Muscle of leg (tissue), 3 donors: ENCODE measurements at regions not wholly inside any gene's neighbourhood (a gene's known extent, or its start where the extent isn't known, plus 50 kb on each side); places are given as distances from the start of the nearest gene placed in this dataset.

ENCODE experiments used
- DNase-seq: peaks from one replicate; pipeline ENCODE4 v3.0.0; 2013
- H3K27ac ChIP-seq: one replicate; pipeline ENCODE4 v1.5.1; 2013; ENCODE audit warnings: mild to moderate bottlenecking, low read length, control low read depth
- H3K27me3 ChIP-seq: one replicate; pipeline ENCODE4 v1.6.1; 2013; ENCODE audit warnings: low read length; ENCODE audit not compliant: control insufficient read depth, insufficient read depth
- H3K36me3 ChIP-seq: one replicate; pipeline ENCODE4 v1.6.1; 2013; ENCODE audit warnings: low read length; ENCODE audit not compliant: control insufficient read depth, insufficient read depth
- H3K4me1 ChIP-seq: one replicate; pipeline ENCODE4 v1.6.1; 2013; ENCODE audit warnings: low read length; ENCODE audit not compliant: control insufficient read depth, insufficient read depth
- H3K4me3 ChIP-seq: one replicate; pipeline ENCODE4 v1.5.1; 2013; ENCODE audit warnings: low read length, control low read depth
- H3K9me3 ChIP-seq: replicated peaks from 2 replicates; pipeline ENCODE4 v1.6.1; 2013; ENCODE audit warnings: low read depth, low read length; ENCODE audit not compliant: control insufficient read depth
- WGBS: methylation state at CpG from one replicate; pipeline ENCODE4 v1.1.5; 2013; ENCODE audit warnings: missing lambda C conversion rate; ENCODE audit not compliant: insufficient coverage; 5-methylcytosine and 5-hydroxymethylcytosine counted together

DNA sequence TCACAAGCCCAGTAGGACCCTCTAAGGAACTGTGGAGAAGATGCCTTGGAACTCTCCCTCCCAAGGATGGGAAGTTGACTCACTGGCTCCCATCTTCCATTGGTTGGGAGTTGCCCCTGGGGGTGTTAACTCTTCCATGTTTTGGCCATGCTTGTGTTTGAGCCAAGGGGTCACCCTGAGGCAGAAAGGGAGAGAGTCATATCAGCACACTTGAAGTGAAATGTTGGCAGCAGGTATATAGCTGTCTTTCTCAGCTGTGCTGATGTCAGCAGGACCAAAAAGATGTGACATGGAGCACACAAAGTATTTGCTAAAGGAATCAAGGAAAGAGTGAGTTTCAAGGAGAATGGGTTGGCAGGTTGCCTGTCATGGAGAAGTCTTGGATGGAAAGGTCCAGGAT lies 359.4 kb downstream of the RPS24 start:
- Histone ChIP-seq H3K9me3 (no peaks in the 10 kb centered on the region), H3K36me3 (no peaks in the 10 kb centered on the region), H3K4me3 (no peak overlapping the region), H3K27ac (no peak overlapping the region), H3K4me1 (peaks cover 4% of the 10 kb centered on the region), H3K27me3 (peaks cover 5% of the 10 kb centered on the region)
- no peak for DNase-seq

DNA sequence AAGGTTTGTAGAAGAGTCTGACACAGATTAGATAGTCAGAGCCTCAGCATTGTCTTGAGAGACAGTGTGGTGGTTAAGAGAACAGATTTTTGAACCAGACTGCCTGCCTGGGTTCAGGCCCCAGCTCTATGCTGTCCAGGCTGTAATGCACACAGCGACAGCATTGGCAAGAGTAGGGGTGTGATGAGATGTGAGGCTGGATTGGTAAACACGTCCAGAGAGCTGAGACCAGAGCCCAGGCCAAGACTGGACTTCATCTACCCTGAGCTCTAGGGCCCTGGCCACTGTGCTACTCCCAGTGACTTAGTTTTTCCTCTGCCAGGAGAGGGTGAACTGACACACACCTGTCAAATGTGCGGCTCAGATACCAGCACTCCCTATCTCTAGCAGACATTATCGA lies 360.4 kb downstream of the RPS24 start:
- Histone ChIP-seq H3K27me3 (peaks cover 3% of the 10 kb centered on the region), H3K4me3 (no peak overlapping the region), H3K36me3 (no peaks in the 10 kb centered on the region), H3K4me1 (peaks cover 4% of the 10 kb centered on the region), H3K9me3 (no peaks in the 10 kb centered on the region), H3K27ac (no peak overlapping the region)
- 76% methylated on average over 4 of the region's 4 CpGs for WGBS
- no peak for DNase-seq

DNA sequence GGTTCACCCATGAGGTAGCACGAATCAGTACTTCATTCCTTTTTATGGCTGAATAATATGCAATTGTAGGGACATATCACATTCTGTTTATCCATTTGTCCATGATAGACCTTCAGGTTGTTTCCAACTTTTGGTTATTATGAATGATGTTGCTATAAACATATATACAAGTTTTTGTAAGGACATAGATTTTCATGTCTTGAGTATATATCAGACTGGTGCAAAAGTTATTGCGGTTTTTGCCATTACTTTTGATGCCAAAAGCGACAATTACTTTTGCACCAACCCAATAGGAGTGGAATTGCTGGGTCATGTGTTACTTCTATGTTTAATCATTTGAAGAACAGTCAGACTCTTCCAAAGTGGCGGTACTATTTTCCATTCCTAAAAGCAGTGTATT lies 361.5 kb downstream of the RPS24 start:
- no CpG with 5 or more reads among the region's 4 CpGs for WGBS
- no peaks in the 10 kb centered on the region for H3K36me3 ChIP-seq
- H3K4me1 ChIP-seq = peaks cover 4% of the 10 kb centered on the region
- H3K27me3 ChIP-seq = peaks cover 6% of the 10 kb centered on the region
- no peak overlapping the region for H3K4me3 ChIP-seq
- DNase-seq = no peak
- H3K27ac ChIP-seq = no peak overlapping the region
- no peaks in the 10 kb centered on the region for H3K9me3 ChIP-seq

DNA sequence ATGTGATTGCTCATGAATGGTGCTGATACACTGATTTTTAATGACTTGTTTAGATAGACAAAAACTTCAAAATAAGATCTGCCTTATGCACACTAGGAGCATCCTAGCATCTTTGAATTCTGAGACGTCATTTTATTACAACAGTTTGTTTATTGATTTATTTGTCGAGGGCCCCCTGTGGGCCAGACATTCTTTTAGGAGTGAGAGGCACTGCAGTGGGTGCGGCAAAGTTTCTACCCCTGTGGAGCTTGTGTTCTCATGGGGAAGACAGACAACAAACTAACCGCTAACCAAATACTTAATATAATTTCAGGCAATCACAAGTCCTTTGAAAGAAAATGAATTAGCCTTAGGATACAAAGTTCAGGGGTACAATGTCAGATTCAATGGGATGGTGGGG lies 363.1 kb downstream of the RPS24 start:
- H3K4me3 ChIP-seq = no peak overlapping the region
- peaks cover 6% of the 10 kb centered on the region for H3K27me3 ChIP-seq
- H3K9me3 ChIP-seq = no peaks in the 10 kb centered on the region
- H3K36me3 ChIP-seq = no peaks in the 10 kb centered on the region
- no peak for DNase-seq
- WGBS = no CpG with 5 or more reads among the region's 4 CpGs
- H3K4me1 ChIP-seq = peaks cover 7% of the 10 kb centered on the region
- no peak overlapping the region for H3K27ac ChIP-seq

DNA sequence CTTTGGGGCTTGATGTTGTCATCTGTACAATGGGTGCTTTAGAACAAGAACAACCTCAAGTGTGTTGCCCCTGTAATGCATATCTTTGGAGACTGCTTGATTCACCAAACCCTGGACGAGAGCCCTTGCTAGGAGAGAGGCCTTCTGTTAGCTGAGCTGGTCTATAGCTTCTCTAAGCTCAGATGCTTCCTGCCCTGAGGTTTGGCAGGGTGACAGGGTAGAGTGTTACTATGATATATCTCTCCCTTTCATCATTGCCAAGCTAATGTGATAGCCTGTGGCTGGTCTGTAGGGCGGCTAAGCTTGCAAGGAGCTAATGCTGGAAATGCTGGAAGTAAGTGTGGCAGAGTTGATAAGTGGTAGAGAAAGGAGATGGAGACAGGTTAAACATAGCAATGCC lies 364.1 kb downstream of the RPS24 start:
- Histone ChIP-seq H3K27ac (no peak overlapping the region), H3K4me1 (peaks cover 10% of the 10 kb centered on the region), H3K27me3 (peaks cover 4% of the 10 kb centered on the region), H3K4me3 (no peak overlapping the region), H3K36me3 (no peaks in the 10 kb centered on the region), H3K9me3 (no peaks in the 10 kb centered on the region)
- whole genome bisulfite sequencing = no CpG with 5 or more reads among the region's 2 CpGs
- DNase-seq = no peak

DNA sequence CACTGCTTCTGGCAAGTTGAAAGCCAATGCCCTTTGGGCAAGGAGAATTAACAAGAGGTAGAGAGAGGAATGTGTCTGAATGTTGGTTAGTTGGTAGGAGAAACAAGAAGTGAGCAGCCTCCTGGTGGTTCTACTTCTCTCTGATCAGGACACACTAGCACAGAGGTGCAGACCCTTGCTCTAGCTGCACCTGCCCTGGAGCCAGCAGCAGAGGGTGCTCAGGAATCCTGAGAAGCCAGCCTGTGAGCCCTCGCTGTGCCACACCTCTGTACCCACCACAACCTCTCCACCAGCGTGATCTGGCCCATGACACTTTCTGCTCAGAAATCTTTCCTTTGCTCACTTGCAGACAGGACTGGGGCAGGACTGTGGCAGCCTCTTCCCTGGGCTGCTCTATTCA lies 364.7 kb downstream of the RPS24 start:
- H3K9me3 ChIP-seq = no peaks in the 10 kb centered on the region
- H3K4me1 ChIP-seq = peaks cover 16% of the 10 kb centered on the region
- no CpG with 5 or more reads among the region's 2 CpGs for WGBS
- H3K27ac ChIP-seq = no peak overlapping the region
- H3K27me3 ChIP-seq = peaks cover 2% of the 10 kb centered on the region
- H3K4me3 ChIP-seq = no peak overlapping the region
- DNase-seq = no peak
- no peaks in the 10 kb centered on the region for H3K36me3 ChIP-seq

DNA sequence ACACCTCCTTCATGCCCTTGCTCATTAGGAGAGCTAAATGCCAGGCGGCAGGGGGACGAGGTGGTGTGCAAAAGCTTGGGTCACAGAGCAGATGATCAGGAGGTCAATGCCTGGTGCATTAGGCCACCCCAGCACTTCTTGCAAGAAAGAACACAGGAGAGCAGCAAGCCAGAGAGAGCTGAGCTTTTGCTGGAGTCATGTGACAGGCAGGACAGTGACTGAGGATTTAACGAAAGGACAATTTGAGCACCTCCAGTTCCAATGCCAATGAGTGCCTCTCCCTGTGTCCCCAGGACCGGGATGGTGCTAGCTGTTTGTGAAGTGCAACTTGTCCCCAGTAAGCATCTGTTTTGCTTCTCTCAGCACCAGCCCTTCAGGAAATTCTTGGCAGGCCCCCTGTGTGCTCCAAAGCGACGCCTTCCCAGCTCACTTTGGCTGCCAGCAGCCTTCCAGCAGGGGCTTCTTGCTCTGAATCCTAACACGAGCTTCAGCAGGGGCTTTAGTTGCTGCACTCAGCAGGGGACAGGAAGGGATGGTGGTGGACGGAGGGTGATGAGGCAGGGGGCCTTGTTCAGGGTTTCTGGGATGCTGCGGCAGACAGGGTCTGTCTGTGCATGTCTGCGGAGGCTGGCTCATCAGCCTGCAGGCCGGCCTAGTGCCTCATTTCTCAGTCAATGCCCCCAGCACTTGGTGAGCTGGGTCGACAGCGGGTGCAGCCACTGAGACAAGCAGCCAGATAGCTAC lies 368.1 kb downstream of the RPS24 start:
- WGBS = 45% methylated on average over 11 of the region's 13 CpGs
- Histone ChIP-seq H3K27me3 (peaks cover 25% of the 10 kb centered on the region), H3K9me3 (no peaks in the 10 kb centered on the region), H3K27ac (no peak overlapping the region), H3K4me1 (peaks cover 30% of the 10 kb centered on the region), H3K4me3 (no peak overlapping the region), H3K36me3 (no peaks in the 10 kb centered on the region)
- peak; percentile 69 for DNase-seq

DNA sequence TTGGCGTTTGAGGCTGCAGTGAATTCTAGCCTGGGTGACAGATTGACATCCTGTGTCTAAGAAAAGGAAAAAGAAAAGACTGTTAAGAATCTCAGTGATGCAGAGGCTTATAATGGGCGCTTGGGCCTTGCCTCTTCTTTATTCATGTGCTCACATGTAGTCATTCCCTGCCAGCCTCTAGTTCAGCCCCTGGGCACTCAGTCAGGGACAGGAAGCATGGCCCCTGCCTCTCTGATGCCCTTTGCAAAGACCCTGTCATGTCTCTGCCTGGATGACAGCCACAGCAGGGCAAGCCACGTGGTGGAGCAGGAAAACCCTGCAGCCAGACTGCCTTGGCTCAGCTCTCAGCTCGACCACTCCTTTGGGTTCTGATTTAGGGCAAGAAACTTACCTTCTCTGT lies 368.9 kb downstream of the RPS24 start:
- Histone ChIP-seq H3K4me3 (no peak overlapping the region), H3K9me3 (no peaks in the 10 kb centered on the region), H3K4me1 (peaks cover 37% of the 10 kb centered on the region), H3K27me3 (peaks cover 29% of the 10 kb centered on the region), H3K27ac (no peak overlapping the region), H3K36me3 (no peaks in the 10 kb centered on the region)
- WGBS = 62% methylated on average over 4 of the region's 4 CpGs
- DNase-seq = no peak

DNA sequence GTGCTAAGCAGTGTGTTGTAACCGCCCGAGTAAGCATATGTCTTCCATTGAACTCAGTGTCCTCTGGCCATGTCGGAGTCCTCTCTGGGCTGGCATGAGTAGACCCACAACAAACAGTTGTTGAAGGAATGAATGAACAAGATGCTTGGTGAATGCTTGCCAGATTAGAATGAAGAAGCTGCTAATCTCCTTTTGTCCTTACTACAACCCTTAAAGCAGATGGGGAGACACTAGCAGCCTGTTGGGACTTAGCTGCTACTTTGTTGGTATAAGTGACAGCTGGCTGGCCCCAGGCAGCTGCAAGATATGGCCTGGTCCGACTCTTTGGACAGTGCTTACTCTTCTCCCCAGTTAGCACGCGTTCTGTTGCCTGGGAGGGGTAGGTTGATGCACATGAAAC lies 370.1 kb downstream of the RPS24 start:
- peaks cover 29% of the 10 kb centered on the region for H3K27me3 ChIP-seq
- H3K9me3 ChIP-seq = no peaks in the 10 kb centered on the region
- no peak overlapping the region for H3K27ac ChIP-seq
- no peak overlapping the region for H3K4me3 ChIP-seq
- H3K4me1 ChIP-seq = peaks cover 48% of the 10 kb centered on the region
- 90% methylated on average over 2 of the region's 6 CpGs for WGBS
- H3K36me3 ChIP-seq = no peaks in the 10 kb centered on the region
- peak; percentile 54 for DNase-seq

DNA sequence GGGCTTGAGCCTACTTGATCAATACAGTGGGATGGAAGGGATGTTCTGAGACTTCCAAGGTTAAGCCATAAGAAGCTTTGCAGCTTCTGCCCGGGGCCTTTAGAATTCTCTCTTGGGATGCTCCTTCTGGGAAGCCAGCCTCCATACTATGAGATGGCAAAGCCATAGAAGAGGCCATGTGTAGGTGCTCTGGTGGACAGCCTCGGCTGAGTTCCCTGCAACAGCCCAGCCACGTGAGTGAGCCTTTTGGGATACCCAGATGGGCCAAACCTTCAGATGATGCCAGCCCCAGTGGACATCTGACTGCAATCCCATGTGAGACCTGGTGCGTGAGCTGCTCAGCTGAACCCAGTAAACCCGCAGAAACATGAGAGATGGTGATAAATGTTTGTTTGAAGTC lies 370.6 kb downstream of the RPS24 start:
- H3K4me3 ChIP-seq = no peak overlapping the region
- 94% methylated on average over 4 of the region's 5 CpGs for WGBS
- DNase-seq = no peak
- peaks cover 29% of the 10 kb centered on the region for H3K27me3 ChIP-seq
- no peaks in the 10 kb centered on the region for H3K9me3 ChIP-seq
- peaks cover 53% of the 10 kb centered on the region for H3K4me1 ChIP-seq
- no peak overlapping the region for H3K27ac ChIP-seq
- H3K36me3 ChIP-seq = no peaks in the 10 kb centered on the region

DNA sequence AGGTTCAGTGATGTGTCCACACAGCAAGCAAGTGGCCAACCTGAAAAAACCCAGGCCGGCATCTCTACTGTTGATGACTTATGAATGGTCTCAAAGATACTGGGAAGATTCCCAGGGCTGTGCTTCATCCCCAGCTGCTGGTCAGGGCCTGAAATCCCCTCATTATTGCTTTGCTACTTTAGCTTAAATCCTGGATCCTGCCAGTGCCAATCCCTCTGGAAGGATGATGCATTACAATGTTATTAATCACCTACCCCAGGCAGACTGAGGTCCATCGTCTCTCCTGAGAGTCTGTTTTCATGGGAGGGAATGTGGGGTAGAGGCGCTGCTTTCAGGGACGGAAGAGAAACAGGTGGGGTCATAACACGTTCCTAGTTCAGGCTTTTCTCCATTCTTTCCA lies 371.6 kb downstream of the RPS24 start:
- DNase-seq = no peak
- WGBS = 93% methylated on average over 3 of the region's 5 CpGs
- peaks cover 54% of the 10 kb centered on the region for H3K4me1 ChIP-seq

More for the DNA sequence above, 371.6 kb downstream of the RPS24 start:
- no peak overlapping the region for H3K27ac ChIP-seq
- H3K27me3 ChIP-seq = peaks cover 27% of the 10 kb centered on the region
- H3K9me3 ChIP-seq = no peaks in the 10 kb centered on the region
- H3K36me3 ChIP-seq = no peaks in the 10 kb centered on the region
- no peak overlapping the region for H3K4me3 ChIP-seq
